ENCODE measurements at regions not wholly inside any gene's neighbourhood (a gene's known extent, or its start where the extent isn't known, plus 50 kb on each side); places are given as distances from the start of the nearest gene placed in this dataset.
"Not testable (repeated sequence)": the region's sequence is repeated elsewhere in the genome, so short reads cannot be mapped to it uniquely, and the experiment has no call there.

DNA sequence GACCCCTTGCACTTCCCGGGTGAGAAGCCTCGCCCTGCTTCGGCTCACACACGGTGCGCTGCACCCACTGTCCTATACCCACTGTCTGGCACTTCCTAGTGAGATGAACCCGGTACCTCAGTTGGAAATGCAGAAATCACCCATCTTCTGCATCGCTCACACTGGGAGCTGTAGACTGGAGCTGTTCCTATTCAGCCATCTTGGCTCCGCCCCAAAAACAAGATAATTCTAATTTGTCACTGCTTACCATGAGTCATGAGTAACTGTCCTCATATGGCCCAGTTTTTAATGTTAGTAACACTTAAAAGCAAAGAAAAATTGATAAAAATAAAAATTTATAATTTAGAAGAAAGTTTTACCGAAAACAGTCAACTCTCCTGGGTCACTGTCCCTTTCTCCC lies 283.3 kb upstream of the COBL start:
- H3K27ac ChIP-seq (ENCODE audit: low read length); H3K9me3 ChIP-seq (ENCODE audit: low read length); H3K36me3 ChIP-seq (ENCODE audit: insufficient read depth, low read length); H3K4me2 ChIP-seq (ENCODE audit: low read depth, low read length, poor library complexity, severe bottlenecking); H3K9ac ChIP-seq (ENCODE audit: low read length); H4K20me1 ChIP-seq (ENCODE audit: insufficient read depth, low read depth, low read length); DNase-seq; H3K9me2 ChIP-seq (replicated peaks; ENCODE audit: insufficient read depth, low read length); H3K4me3 ChIP-seq (ENCODE audit: low read length); H2AFZ ChIP-seq (ENCODE audit: low read length); H3K27me3 ChIP-seq (ENCODE audit: low read length); H3K4me1 ChIP-seq (ENCODE audit: low read length); H3K79me2 ChIP-seq (ENCODE audit: low read length): not testable (repeated sequence)

DNA sequence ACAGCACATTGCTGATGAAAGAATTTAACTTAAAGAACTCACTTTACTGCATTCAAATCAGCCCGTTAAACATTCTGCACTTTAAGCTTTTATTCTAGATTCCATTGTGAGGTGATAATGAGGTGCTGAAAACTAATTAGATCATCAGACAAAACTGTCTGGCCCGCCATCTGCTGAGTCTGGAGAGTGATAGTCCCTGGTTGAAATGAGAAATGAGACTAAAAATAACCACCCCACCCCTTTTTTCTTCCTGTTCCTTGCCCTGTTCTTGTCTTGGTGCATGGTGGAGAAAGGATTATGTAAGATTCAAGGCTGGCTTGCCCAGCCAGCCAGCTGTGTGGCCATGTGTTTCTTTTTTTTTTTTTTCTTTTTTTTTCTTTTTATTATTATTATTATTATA lies 277.0 kb upstream of the COBL start:
- Histone ChIP-seq H3K9ac (ENCODE audit: low read length) (no peak overlapping the region), H3K9me2 (replicated peaks; ENCODE audit: insufficient read depth, low read length) (no peaks in the 10 kb centered on the region), H2AFZ (ENCODE audit: low read length) (no peak overlapping the region)

DNA sequence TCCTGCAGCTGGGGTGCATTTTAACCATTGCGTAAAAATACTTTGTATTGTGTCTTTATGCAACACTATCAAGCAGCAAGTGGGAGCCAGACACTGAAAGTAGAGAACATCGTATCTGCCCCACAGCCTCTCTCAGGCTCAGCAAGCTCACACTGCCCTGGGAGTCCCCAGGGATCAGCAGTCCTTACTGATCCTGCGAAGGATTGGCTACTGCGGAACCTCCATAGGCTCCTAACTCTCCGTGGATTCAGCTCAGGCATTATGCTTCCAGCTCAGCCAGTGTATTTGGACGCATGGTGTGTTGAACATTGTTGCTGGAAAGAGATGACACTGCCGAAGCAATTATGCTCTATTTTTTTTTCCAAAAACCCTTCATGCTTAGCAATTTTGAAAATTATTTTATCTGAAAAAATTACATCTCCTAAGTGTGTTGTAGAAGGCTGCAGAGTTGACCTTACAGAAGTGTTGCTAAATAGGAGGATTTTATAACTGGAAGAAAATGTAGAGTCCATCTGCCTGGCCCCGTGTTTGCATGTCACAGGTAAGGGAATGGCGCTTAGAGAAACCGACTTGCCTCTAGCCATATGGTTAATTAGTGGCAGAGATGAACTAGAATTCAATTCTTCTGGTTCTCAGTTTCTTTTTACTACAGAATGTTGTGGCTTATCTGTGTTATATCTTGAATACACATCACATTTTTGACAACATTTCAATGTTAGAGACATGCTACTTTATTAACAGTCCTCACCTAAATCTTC lies 276.4 kb upstream of the COBL start:
- H3K9ac ChIP-seq (ENCODE audit: low read length): no peak overlapping the region
- H3K4me1 ChIP-seq (ENCODE audit: low read length): no peaks in the 10 kb centered on the region
- H3K4me3 ChIP-seq (ENCODE audit: low read length): no peak overlapping the region
- no peak overlapping the region for H3K4me2 ChIP-seq (ENCODE audit: low read depth, low read length, poor library complexity, severe bottlenecking)
- DNase-seq: no peak
- no peaks in the 10 kb centered on the region for H3K36me3 ChIP-seq (ENCODE audit: insufficient read depth, low read length)
- no peaks in the 10 kb centered on the region for H4K20me1 ChIP-seq (ENCODE audit: insufficient read depth, low read depth, low read length)
- no peak overlapping the region for H2AFZ ChIP-seq (ENCODE audit: low read length)
- H3K27me3 ChIP-seq (ENCODE audit: low read length): no peaks in the 10 kb centered on the region
- no peaks in the 10 kb centered on the region for H3K9me3 ChIP-seq (ENCODE audit: low read length)
- no peaks in the 10 kb centered on the region for H3K9me2 ChIP-seq (replicated peaks; ENCODE audit: insufficient read depth, low read length)
- H3K79me2 ChIP-seq (ENCODE audit: low read length): no peaks in the 10 kb centered on the region
- H3K27ac ChIP-seq (ENCODE audit: low read length): no peak overlapping the region

More for the DNA sequence above, 277.0 kb upstream of the COBL start:
- no peaks in the 10 kb centered on the region for H3K4me1 ChIP-seq (ENCODE audit: low read length)
- H3K27ac ChIP-seq (ENCODE audit: low read length): no peak overlapping the region
- H4K20me1 ChIP-seq (ENCODE audit: insufficient read depth, low read depth, low read length): no peaks in the 10 kb centered on the region
- H3K27me3 ChIP-seq (ENCODE audit: low read length): no peaks in the 10 kb centered on the region
- H3K4me3 ChIP-seq (ENCODE audit: low read length): no peak overlapping the region
- no peaks in the 10 kb centered on the region for H3K9me3 ChIP-seq (ENCODE audit: low read length)
- H3K79me2 ChIP-seq (ENCODE audit: low read length): no peaks in the 10 kb centered on the region
- H3K4me2 ChIP-seq (ENCODE audit: low read depth, low read length, poor library complexity, severe bottlenecking): no peak overlapping the region
- H3K36me3 ChIP-seq (ENCODE audit: insufficient read depth, low read length): no peaks in the 10 kb centered on the region
- no peak for DNase-seq

DNA sequence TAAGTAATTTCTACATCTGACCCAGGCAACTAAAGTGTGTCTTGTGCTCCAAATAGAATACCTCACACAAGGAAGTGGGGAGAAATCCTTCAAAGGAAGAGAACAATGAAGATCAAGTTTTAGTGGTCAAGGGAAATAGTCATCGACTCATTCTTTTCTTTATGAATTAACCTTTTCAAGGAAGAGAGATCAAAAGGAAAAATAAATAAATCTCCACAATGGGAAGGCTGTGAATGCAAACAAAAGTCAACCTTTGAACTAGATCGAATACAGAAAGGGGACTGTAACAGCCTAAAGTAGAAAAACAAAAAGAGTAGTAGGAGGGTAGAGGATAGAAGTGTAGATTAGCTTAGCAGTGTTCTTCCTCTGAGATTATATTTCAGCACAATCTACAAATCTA lies 274.6 kb upstream of the COBL start:
- no peak overlapping the region for H3K9ac ChIP-seq (ENCODE audit: low read length)
- no peak overlapping the region for H3K27ac ChIP-seq (ENCODE audit: low read length)
- DNase-seq: no peak
- no peak overlapping the region for H3K4me3 ChIP-seq (ENCODE audit: low read length)
- no peaks in the 10 kb centered on the region for H3K79me2 ChIP-seq (ENCODE audit: low read length)
- no peaks in the 10 kb centered on the region for H3K36me3 ChIP-seq (ENCODE audit: insufficient read depth, low read length)
- H4K20me1 ChIP-seq (ENCODE audit: insufficient read depth, low read depth, low read length): no peaks in the 10 kb centered on the region
- H3K27me3 ChIP-seq (ENCODE audit: low read length): no peaks in the 10 kb centered on the region
- H3K4me1 ChIP-seq (ENCODE audit: low read length): no peaks in the 10 kb centered on the region
- no peak overlapping the region for H2AFZ ChIP-seq (ENCODE audit: low read length)
- no peaks in the 10 kb centered on the region for H3K9me2 ChIP-seq (replicated peaks; ENCODE audit: insufficient read depth, low read length)
- no peaks in the 10 kb centered on the region for H3K9me3 ChIP-seq (ENCODE audit: low read length)
- no peak overlapping the region for H3K4me2 ChIP-seq (ENCODE audit: low read depth, low read length, poor library complexity, severe bottlenecking)

DNA sequence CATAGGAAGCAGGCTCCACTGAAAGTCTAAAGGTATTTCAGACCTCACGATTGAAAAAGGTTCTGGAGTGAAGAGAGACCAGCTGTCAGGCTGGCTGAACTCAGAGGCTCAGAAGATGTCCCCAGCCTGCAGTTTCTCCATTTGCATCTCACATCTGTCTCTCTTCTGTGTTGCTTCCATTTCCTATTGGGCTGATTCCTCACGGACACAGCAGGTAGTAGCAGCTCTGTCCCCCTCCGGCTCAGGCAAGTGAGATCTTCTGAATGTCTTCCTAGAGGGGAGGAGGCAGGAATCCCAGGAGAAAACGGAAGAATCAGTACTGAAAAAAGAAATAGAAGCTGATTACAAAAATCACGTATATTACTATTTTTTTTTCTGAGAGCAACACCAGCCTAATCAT lies 274.1 kb upstream of the COBL start:
- no peak overlapping the region for H3K4me3 ChIP-seq (ENCODE audit: low read length)
- no peak overlapping the region for H3K9ac ChIP-seq (ENCODE audit: low read length)
- DNase-seq: no peak
- H3K9me3 ChIP-seq (ENCODE audit: low read length): peaks cover under 1% of the 10 kb centered on the region; the same call in 1 of the 2 replicates
- H3K79me2 ChIP-seq (ENCODE audit: low read length): no peaks in the 10 kb centered on the region
- H2AFZ ChIP-seq (ENCODE audit: low read length): no peak overlapping the region
- H3K9me2 ChIP-seq (replicated peaks; ENCODE audit: insufficient read depth, low read length): no peaks in the 10 kb centered on the region
- no peak overlapping the region for H3K4me2 ChIP-seq (ENCODE audit: low read depth, low read length, poor library complexity, severe bottlenecking)
- H3K4me1 ChIP-seq (ENCODE audit: low read length): no peaks in the 10 kb centered on the region
- H3K36me3 ChIP-seq (ENCODE audit: insufficient read depth, low read length): no peaks in the 10 kb centered on the region
- no peak overlapping the region for H3K27ac ChIP-seq (ENCODE audit: low read length)
- H3K27me3 ChIP-seq (ENCODE audit: low read length): no peaks in the 10 kb centered on the region
- no peaks in the 10 kb centered on the region for H4K20me1 ChIP-seq (ENCODE audit: insufficient read depth, low read depth, low read length)

DNA sequence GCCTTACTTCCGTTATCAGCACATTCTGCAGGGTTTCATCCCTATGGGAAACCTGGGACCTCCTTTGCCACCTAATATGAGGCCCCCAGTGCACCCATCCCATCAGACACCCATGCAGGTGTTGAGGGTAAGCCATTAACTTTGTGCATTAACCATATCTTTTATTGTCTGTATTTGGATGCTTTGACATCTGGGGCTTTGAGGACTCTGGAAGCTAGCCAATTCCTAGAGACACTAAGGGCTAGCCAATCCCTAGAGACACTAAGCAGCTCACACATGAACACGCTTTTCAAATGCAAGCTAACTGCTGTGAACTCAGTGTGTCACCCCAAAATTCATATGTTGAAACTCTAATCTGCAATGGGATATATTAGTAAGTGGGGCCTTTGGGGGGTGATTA lies 272.5 kb upstream of the COBL start:
- Histone ChIP-seq H3K4me3 (ENCODE audit: low read length) (no peak overlapping the region), H3K79me2 (ENCODE audit: low read length) (no peaks in the 10 kb centered on the region), H2AFZ (ENCODE audit: low read length) (no peak overlapping the region), H3K36me3 (ENCODE audit: insufficient read depth, low read length) (no peaks in the 10 kb centered on the region), H3K4me2 (ENCODE audit: low read depth, low read length, poor library complexity, severe bottlenecking) (no peak overlapping the region), H3K4me1 (ENCODE audit: low read length) (no peaks in the 10 kb centered on the region), H3K9me3 (ENCODE audit: low read length) (peaks cover 3% of the 10 kb centered on the region; the same call in 1 of the 2 replicates), H3K9me2 (replicated peaks; ENCODE audit: insufficient read depth, low read length) (no peaks in the 10 kb centered on the region), H3K9ac (ENCODE audit: low read length) (no peak overlapping the region), H3K27ac (ENCODE audit: low read length) (no peak overlapping the region), H4K20me1 (ENCODE audit: insufficient read depth, low read depth, low read length) (no peaks in the 10 kb centered on the region), H3K27me3 (ENCODE audit: low read length) (no peaks in the 10 kb centered on the region)
- DNase-seq: no peak

DNA sequence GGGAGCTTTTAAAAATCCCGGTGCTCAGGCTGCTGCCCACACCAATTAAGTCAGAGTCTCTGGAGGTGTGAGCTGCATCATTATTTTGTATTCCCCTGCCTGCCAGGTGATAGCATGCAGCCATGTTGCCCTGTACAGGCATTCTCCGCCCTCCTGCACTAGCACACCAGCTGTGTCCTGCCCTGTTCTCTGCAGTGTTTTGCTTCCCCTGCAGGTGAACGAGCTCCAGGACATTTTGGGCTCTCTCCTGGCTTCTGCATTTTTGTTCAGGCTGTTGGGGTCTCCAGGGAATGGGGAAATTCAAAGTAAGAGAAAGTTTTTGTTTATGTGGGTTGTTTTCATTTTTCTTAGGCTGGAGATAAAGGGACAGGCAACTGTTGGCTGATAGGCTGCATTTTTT lies 271.0 kb upstream of the COBL start:
- Histone ChIP-seq H3K4me2 (ENCODE audit: low read depth, low read length, poor library complexity, severe bottlenecking) (no peak overlapping the region), H3K9me3 (ENCODE audit: low read length) (peaks cover 5% of the 10 kb centered on the region; the same call in 1 of the 2 replicates), H3K27ac (ENCODE audit: low read length) (no peak overlapping the region), H2AFZ (ENCODE audit: low read length) (no peak overlapping the region), H3K27me3 (ENCODE audit: low read length) (no peaks in the 10 kb centered on the region), H4K20me1 (ENCODE audit: insufficient read depth, low read depth, low read length) (no peaks in the 10 kb centered on the region), H3K79me2 (ENCODE audit: low read length) (no peaks in the 10 kb centered on the region), H3K9ac (ENCODE audit: low read length) (no peak overlapping the region), H3K4me3 (ENCODE audit: low read length) (no peak overlapping the region), H3K9me2 (replicated peaks; ENCODE audit: insufficient read depth, low read length) (no peaks in the 10 kb centered on the region), H3K36me3 (ENCODE audit: insufficient read depth, low read length) (no peaks in the 10 kb centered on the region), H3K4me1 (ENCODE audit: low read length) (no peaks in the 10 kb centered on the region)
- DNase-seq: no peak

DNA sequence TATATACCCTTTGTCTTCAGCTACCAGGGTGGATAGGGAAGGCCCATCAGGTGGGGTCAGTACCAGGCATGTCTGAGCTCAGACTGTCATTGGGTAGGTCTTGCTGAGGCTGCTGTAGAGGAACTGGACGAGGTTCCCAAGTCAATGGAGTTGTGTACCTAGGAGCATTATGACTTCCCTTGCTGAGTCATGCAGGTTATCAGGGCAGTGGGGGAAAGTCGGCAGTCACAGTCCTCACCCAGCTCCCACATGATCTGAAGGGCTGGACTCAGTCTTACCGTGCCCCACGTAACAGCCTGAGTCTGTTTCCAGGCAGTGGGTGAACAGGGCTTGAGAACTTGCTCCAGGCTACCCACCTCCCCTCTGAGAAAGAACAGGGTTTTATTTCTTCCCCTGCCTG lies 260.8 kb upstream of the COBL start:
- no peaks in the 10 kb centered on the region for H4K20me1 ChIP-seq (ENCODE audit: insufficient read depth, low read depth, low read length)
- H3K9ac ChIP-seq (ENCODE audit: low read length): no peak overlapping the region
- H3K79me2 ChIP-seq (ENCODE audit: low read length): no peaks in the 10 kb centered on the region
- H3K4me1 ChIP-seq (ENCODE audit: low read length): no peaks in the 10 kb centered on the region
- no peak overlapping the region for H3K4me2 ChIP-seq (ENCODE audit: low read depth, low read length, poor library complexity, severe bottlenecking)
- peaks cover 5% of the 10 kb centered on the region; the same call in 1 of the 2 replicates for H3K9me3 ChIP-seq (ENCODE audit: low read length)
- no peaks in the 10 kb centered on the region for H3K9me2 ChIP-seq (replicated peaks; ENCODE audit: insufficient read depth, low read length)
- no peak overlapping the region for H3K4me3 ChIP-seq (ENCODE audit: low read length)
- no peak overlapping the region for H2AFZ ChIP-seq (ENCODE audit: low read length)
- no peaks in the 10 kb centered on the region for H3K36me3 ChIP-seq (ENCODE audit: insufficient read depth, low read length)
- no peaks in the 10 kb centered on the region for H3K27me3 ChIP-seq (ENCODE audit: low read length)
- no peak for DNase-seq
- H3K27ac ChIP-seq (ENCODE audit: low read length): no peak overlapping the region

Measured in Karpas-422 (cell line).